GM12865 (cell line): ENCODE measurements at regions not wholly inside any gene's neighbourhood (a gene's known extent, or its start where the extent isn't known, plus 50 kb on each side); places are given as distances from the start of the nearest gene placed in this dataset.

ENCODE experiments used
- DNase-seq: peaks from one replicate; pipeline ENCODE4 v3.0.0; 2010; ENCODE audit warnings: low read depth
- H3K4me3 ChIP-seq: 2 replicates; pipeline ENCODE4 v1.5.1; 2011; ENCODE audit warnings: mild to moderate bottlenecking, low read depth, low read length, control low read depth
- TF ChIP-seq, protein P1 (sequence below): IDR thresholded peaks from 2 replicates; pipeline ENCODE4 v1.5.1; 2011; ENCODE audit warnings: low read length, control low read depth, low read depth, inconsistent platforms; ENCODE audit not compliant: insufficient read depth; ENCODE audit errors: missing control alignments

DNA sequence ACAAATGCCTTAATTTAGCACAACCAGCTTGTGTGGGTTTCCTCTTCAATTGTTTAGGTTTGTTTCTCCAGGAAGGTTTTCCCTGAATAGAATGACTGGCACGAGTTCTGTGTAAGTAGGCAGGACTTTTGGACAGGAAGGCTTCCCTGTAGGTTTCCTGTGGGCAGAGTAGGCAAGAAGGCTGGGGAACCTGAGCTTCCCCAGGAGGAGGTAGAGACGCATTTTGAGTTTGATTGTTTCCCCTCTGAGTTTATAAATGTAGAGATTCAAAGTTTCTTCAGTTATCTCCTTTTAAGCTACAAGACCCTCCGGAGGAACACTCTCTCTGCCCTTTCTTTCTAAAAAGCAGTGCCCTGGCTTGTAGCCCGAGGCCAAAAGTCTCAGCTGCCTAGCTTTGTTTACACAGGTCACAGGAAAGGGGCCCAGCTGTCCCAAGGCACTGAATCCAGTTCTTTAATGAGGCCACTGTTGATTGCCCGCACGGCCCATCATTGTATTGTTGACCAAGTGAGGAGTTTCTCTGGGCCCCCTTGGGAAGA lies 66.6 kb upstream of the RDX start:
- TF ChIP-seq, protein P1, sequence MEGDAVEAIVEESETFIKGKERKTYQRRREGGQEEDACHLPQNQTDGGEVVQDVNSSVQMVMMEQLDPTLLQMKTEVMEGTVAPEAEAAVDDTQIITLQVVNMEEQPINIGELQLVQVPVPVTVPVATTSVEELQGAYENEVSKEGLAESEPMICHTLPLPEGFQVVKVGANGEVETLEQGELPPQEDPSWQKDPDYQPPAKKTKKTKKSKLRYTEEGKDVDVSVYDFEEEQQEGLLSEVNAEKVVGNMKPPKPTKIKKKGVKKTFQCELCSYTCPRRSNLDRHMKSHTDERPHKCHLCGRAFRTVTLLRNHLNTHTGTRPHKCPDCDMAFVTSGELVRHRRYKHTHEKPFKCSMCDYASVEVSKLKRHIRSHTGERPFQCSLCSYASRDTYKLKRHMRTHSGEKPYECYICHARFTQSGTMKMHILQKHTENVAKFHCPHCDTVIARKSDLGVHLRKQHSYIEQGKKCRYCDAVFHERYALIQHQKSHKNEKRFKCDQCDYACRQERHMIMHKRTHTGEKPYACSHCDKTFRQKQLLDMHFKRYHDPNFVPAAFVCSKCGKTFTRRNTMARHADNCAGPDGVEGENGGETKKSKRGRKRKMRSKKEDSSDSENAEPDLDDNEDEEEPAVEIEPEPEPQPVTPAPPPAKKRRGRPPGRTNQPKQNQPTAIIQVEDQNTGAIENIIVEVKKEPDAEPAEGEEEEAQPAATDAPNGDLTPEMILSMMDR = no peak
- H3K4me3 ChIP-seq = peak overlapping the region; percentile 39
- peak; percentile 58 for DNase-seq

GRCh38 chr11:110366291-110366690 lies 63.5 kb upstream of the FDX1 start:
- no peak for DNase-seq
- no peak overlapping the region for H3K4me3 ChIP-seq
- TF ChIP-seq, protein P1 = no peak

DNA sequence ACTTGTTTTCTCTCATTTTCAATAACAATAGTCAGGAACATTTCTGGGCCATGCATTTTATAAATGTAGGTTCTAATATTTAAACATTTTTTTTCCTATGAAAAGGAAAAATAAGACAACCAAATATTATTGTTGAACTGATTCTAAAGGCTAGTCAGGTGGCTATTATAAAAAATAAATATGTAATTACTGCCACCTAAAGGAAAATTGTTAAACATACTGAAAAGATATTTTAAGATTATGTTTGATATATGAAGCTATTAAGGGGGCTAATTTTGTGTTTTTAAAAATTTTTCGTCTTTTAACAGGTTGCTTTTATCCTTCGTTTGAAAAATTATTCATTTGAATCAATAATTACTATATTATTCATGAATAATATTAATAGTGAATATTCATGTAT lies 62.2 kb upstream of the FDX1 start:
- no peak for DNase-seq
- H3K4me3 ChIP-seq = no peak overlapping the region
- TF ChIP-seq, protein P1 = no peak

GRCh38 chr11:110371084-110371483 lies 58.7 kb upstream of the FDX1 start:
- TF ChIP-seq, protein P1 = no peak
- H3K4me3 ChIP-seq = no peak overlapping the region
- DNase-seq = no peak

- peak; percentile 96 for DNase-seq
- TF ChIP-seq, protein P1 = no peak
- no peak overlapping the region; the same call in 1 of the 2 replicates for H3K4me3 ChIP-seq
Observed at GRCh38 chr11:110373051-110373702, 56.6 kb upstream of the FDX1 start.

DNA sequence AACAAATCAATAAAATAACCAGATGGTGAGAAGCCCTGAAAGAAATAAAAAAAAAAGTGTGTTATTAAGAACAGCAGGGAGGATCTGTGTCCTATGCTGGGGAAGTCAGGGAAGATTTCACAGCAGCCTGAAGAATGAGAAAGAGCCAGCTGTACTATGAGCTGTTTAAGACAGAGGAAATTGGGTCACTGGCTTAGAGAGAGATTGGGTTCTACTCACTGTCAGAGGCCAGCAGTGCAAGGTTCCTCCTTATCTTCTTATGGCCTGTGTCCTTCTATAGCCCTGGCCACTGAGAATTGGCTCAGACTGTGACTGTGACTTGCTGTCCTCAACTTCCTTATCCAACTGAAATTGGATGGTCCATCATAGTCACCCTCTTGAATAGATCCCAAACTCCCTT lies 54.8 kb upstream of the FDX1 start:
- DNase-seq = peak; percentile 59
- TF ChIP-seq, protein P1 = no peak

DNA sequence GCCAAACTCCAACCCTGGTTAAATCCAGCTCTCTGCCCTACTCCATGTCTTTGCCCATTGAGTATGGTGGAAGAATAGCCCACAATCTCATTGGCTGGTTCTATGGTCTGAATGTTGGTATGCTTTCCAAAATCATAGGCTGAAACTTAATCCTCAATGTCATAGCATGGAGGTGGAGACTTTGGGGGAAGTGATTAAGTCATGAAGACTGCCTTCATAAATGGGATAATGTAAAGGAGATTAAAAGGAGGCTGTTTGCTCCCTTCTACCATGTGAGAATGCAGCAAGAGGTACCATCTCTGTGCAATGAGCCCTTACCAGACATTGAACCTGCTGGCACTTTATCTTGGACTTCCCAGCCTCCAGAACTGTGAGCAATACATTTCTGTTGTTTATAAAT lies 54.4 kb upstream of the FDX1 start:
- no peak for DNase-seq
- H3K4me3 ChIP-seq = no peak overlapping the region
- TF ChIP-seq, protein P1 = no peak

More for the DNA sequence above, 54.8 kb upstream of the FDX1 start:
- H3K4me3 ChIP-seq = no peak overlapping the region
